Prostate gland (tissue), 2 donors: ENCODE measurements at regions not wholly inside any gene's neighbourhood (a gene's known extent, or its start where the extent isn't known, plus 50 kb on each side); places are given as distances from the start of the nearest gene placed in this dataset.

Experiments
- CTCF ChIP-seq, 4 experiments: fragments of 200-600 bp in 2 of 4; fragments of 450-650 bp in 2 of 4; sonication (generic) in 2 of 4; IDR thresholded peaks; 1 replicate in 3 of 4; 2 replicates in 1 of 4; pipeline ENCODE4 v1.5.1; 2016 to 2019; ENCODE audit warnings: antibody characterized with exemption in 4 of 4, mild to moderate bottlenecking in 2 of 4, moderate library complexity in 2 of 4
- POLR2A ChIP-seq: fragments of 450-650 bp; IDR thresholded peaks from one replicate; pipeline ENCODE4 v1.6.1; 2016; ENCODE audit warnings: antibody characterized with exemption, mild to moderate bottlenecking
- POLR2AphosphoS5 ChIP-seq: sonication (generic); formaldehyde crosslinking; IDR thresholded peaks from one replicate; pipeline ENCODE4 v1.6.1; 2017; ENCODE audit warnings: antibody characterized with exemption

- TF ChIP-seq CTCF (IDR thresholded peaks at IDR 0.05) (no peak), POLR2AphosphoS5 (no peak), POLR2A (no peak)
These were observed 55.5 kb upstream of the C1QTNF9B start for GRCh38 chr13:23952796-23953195.
